Right atrium auricular region (tissue), 2 donors: ENCODE measurements at regions not wholly inside any gene's neighbourhood (a gene's known extent, or its start where the extent isn't known, plus 50 kb on each side); places are given as distances from the start of the nearest gene placed in this dataset.

Experiments
- DNase-seq: peaks from one replicate; pipeline ENCODE4 v3.0.0-alpha.2; 2019; ENCODE audit warnings: low spot score
- H3K27ac ChIP-seq, 2 donors: fragments of 200-600 bp; sonication (generic); 1 replicate in 1 of 2; 2 replicates in 1 of 2; pipeline ENCODE4 v1.5.1; 2016 to 2019
- H3K27me3 ChIP-seq, 2 donors: fragments of 200-600 bp; sonication (generic); one replicate each; pipeline versions ENCODE4 v1.5.1 to v1.6.0; 2017 to 2019
- H3K36me3 ChIP-seq: fragments of 200-600 bp; sonication (generic); one replicate; pipeline ENCODE4 v1.5.1; 2016
- H3K4me1 ChIP-seq, 2 donors: fragments of 200-600 bp; sonication (generic); one replicate each; pipeline versions ENCODE4 v1.5.1 to v1.6.0; 2017 to 2019
- H3K4me3 ChIP-seq, 2 donors: fragments of 200-600 bp; sonication (generic); 1 replicate in 1 of 2; 2 replicates in 1 of 2; pipeline ENCODE4 v1.5.1; 2017 to 2019; ENCODE audit warnings: mild to moderate bottlenecking in 1 of 2, moderate library complexity in 1 of 2
- H3K9me3 ChIP-seq, 2 donors: fragments of 200-600 bp; sonication (generic); one replicate each; pipeline ENCODE4 v1.5.1; 2019
- CTCF ChIP-seq, 2 donors: fragments of 200-600 bp; sonication (generic); IDR thresholded peaks; one replicate each; pipeline ENCODE4 v1.5.1; 2019; ENCODE audit warnings: antibody characterized with exemption in 2 of 2

- H3K36me3 ChIP-seq = no peaks in the 10 kb centered on the region
- no peak overlapping the region for H3K4me3 ChIP-seq
- H3K9me3 ChIP-seq = no peaks in the 10 kb centered on the region
- no peaks in the 10 kb centered on the region for H3K27me3 ChIP-seq
- no peak overlapping the region for H3K27ac ChIP-seq
- TF ChIP-seq CTCF (IDR thresholded peaks at IDR 0.05) = no peak
- no peak for DNase-seq
- H3K4me1 ChIP-seq = no peaks in the 10 kb centered on the region
Measured at GRCh38 chr2:188664951-188665595, 309.1 kb upstream of the COL3A1 start.

GRCh38 chr2:188665727-188666304, 308.4 kb upstream of the COL3A1 start:
- H3K27me3 ChIP-seq = no peaks in the 10 kb centered on the region
- no peaks in the 10 kb centered on the region for H3K9me3 ChIP-seq
- DNase-seq = no peak
- no peak overlapping the region for H3K27ac ChIP-seq
- no peaks in the 10 kb centered on the region for H3K4me1 ChIP-seq
- H3K4me3 ChIP-seq = no peak overlapping the region
- TF ChIP-seq CTCF (IDR thresholded peaks at IDR 0.05) = no peak
- no peaks in the 10 kb centered on the region for H3K36me3 ChIP-seq

GRCh38 chr2:188666503-188666902, 307.7 kb upstream of the COL3A1 start:
- Histone ChIP-seq H3K27me3 (no peaks in the 10 kb centered on the region), H3K36me3 (no peaks in the 10 kb centered on the region), H3K4me1 (no peaks in the 10 kb centered on the region), H3K9me3 (no peaks in the 10 kb centered on the region), H3K27ac (no peak overlapping the region), H3K4me3 (no peak overlapping the region)
- no peak for TF ChIP-seq CTCF (IDR thresholded peaks at IDR 0.05)
- no peak for DNase-seq

- DNase-seq = no peak
- Histone ChIP-seq H3K4me3 (no peak overlapping the region), H3K27ac (no peak overlapping the region), H3K4me1 (no peaks in the 10 kb centered on the region), H3K9me3 (no peaks in the 10 kb centered on the region), H3K36me3 (no peaks in the 10 kb centered on the region), H3K27me3 (no peaks in the 10 kb centered on the region)
- TF ChIP-seq CTCF (IDR thresholded peaks at IDR 0.05) = no peak
Measured at GRCh38 chr2:188668017-188668680, 306.0 kb upstream of the COL3A1 start.

- Histone ChIP-seq H3K27me3 (no peaks in the 10 kb centered on the region), H3K9me3 (no peaks in the 10 kb centered on the region), H3K36me3 (no peaks in the 10 kb centered on the region), H3K4me3 (no peak overlapping the region), H3K4me1 (no peaks in the 10 kb centered on the region), H3K27ac (no peak overlapping the region)
- TF ChIP-seq CTCF (IDR thresholded peaks at IDR 0.05) = no peak
- DNase-seq = no peak
Measured at GRCh38 chr2:188675391-188676009, 298.7 kb upstream of the COL3A1 start.
